ENCODE measurements at regions not wholly inside any gene's neighbourhood (a gene's known extent, or its start where the extent isn't known, plus 50 kb on each side); places are given as distances from the start of the nearest gene placed in this dataset.

- DNase-seq (ENCODE audit: low read depth) = no peak
- no peak for TF ChIP-seq CTCF (conservative IDR thresholded peaks at IDR 0.05; ENCODE audit: low read depth, low read length)
- H3K4me3 ChIP-seq (ENCODE audit: low read depth, low read length) = no peak overlapping the region
Measured at GRCh38 chr7:156074084-156074483, 261.8 kb upstream of the SHH start.

- no peak for DNase-seq (ENCODE audit: low read depth)
- TF ChIP-seq CTCF (conservative IDR thresholded peaks at IDR 0.05; ENCODE audit: low read depth, low read length) = no peak
- no peak overlapping the region for H3K4me3 ChIP-seq (ENCODE audit: low read depth, low read length)
Measured at GRCh38 chr7:156073366-156074052, 261.2 kb upstream of the SHH start.

- no peak for TF ChIP-seq CTCF (conservative IDR thresholded peaks at IDR 0.05; ENCODE audit: low read depth, low read length)
- no peak overlapping the region for H3K4me3 ChIP-seq (ENCODE audit: low read depth, low read length)
- DNase-seq (ENCODE audit: low read depth) = no peak
Measured at GRCh38 chr7:156071612-156072011, 259.3 kb upstream of the SHH start.

- no peak for TF ChIP-seq CTCF (conservative IDR thresholded peaks at IDR 0.05; ENCODE audit: low read depth, low read length)
- DNase-seq (ENCODE audit: low read depth) = no peak
- H3K4me3 ChIP-seq (ENCODE audit: low read depth, low read length) = no peak overlapping the region
Measured at GRCh38 chr7:156069891-156070290, 257.6 kb upstream of the SHH start.

GRCh38 chr7:156067156-156067555 is 254.9 kb upstream of the SHH start:
- TF ChIP-seq CTCF (conservative IDR thresholded peaks at IDR 0.05; ENCODE audit: low read depth, low read length) = no peak
- H3K4me3 ChIP-seq (ENCODE audit: low read depth, low read length) = no peak overlapping the region
- DNase-seq (ENCODE audit: low read depth) = no peak

- no peak for DNase-seq (ENCODE audit: low read depth)
- no peak overlapping the region for H3K4me3 ChIP-seq (ENCODE audit: low read depth, low read length)
- TF ChIP-seq CTCF (conservative IDR thresholded peaks at IDR 0.05; ENCODE audit: low read depth, low read length) = no peak
Measured at GRCh38 chr7:156065400-156065799, 253.1 kb upstream of the SHH start.

GRCh38 chr7:156064971-156065386 is 252.7 kb upstream of the SHH start:
- DNase-seq (ENCODE audit: low read depth) = peak; percentile 19
- TF ChIP-seq CTCF (conservative IDR thresholded peaks at IDR 0.05; ENCODE audit: low read depth, low read length) = no peak
- H3K4me3 ChIP-seq (ENCODE audit: low read depth, low read length) = no peak overlapping the region

All from epithelial cell of proximal tubule (primary cell).